CD8-positive, alpha-beta memory T cell (primary cell): ENCODE measurements at regions not wholly inside any gene's neighbourhood (a gene's known extent, or its start where the extent isn't known, plus 50 kb on each side); places are given as distances from the start of the nearest gene placed in this dataset.

Experiments
- CTCF ChIA-PET: fragments of 350-600 bp; sonication (Branson Sonifier 250); formaldehyde crosslinking; loops from one replicate; lab custom pipeline; 2021; ENCODE audit warnings: antibody characterized with exemption; lab: Charles Lee
- POLR2A ChIA-PET: fragments of 350-600 bp; sonication (Branson Sonifier 250); formaldehyde crosslinking; loops from one replicate; lab custom pipeline; 2021; ENCODE audit warnings: antibody characterized with exemption; lab: Charles Lee
- DNase-seq, 5 donors: peaks; one replicate each; pipeline versions ENCODE4 v3.0.0 to v3.0.0-alpha.2; 2020 to 2022; ENCODE audit warnings: mixed read lengths in 1 of 5
- H3K27ac ChIP-seq: one replicate; pipeline ENCODE4 v1.7.0; 2013; ENCODE audit warnings: low read depth, mild to moderate bottlenecking, low read length, moderate library complexity
- H3K27me3 ChIP-seq: 2 replicates; pipeline ENCODE4 v1.7.0; 2013; ENCODE audit warnings: low read length, mild to moderate bottlenecking; ENCODE audit not compliant: insufficient read depth, poor library complexity, severe bottlenecking
- H3K36me3 ChIP-seq: 2 replicates; pipeline ENCODE4 v1.7.0; 2013; ENCODE audit warnings: mild to moderate bottlenecking, low read length, moderate library complexity; ENCODE audit not compliant: insufficient read depth
- H3K4me1 ChIP-seq: 2 replicates; pipeline ENCODE4 v1.7.0; 2013; ENCODE audit warnings: mild to moderate bottlenecking, low read length, moderate library complexity; ENCODE audit not compliant: insufficient read depth
- H3K4me3 ChIP-seq: 2 replicates; pipeline ENCODE4 v1.7.0; 2013; ENCODE audit warnings: mild to moderate bottlenecking, low read length
- H3K9me3 ChIP-seq: 2 replicates; pipeline ENCODE4 v1.7.0; 2013; ENCODE audit warnings: mild to moderate bottlenecking, low read length
- H3K27ac Mint-ChIP-seq, 8 donors: one replicate each; pipeline ENCODE4 v1.8.0; 2020 to 2021; ENCODE audit warnings: mixed read lengths in 8 of 8, mild to moderate bottlenecking in 6 of 8, inconsistent platforms in 3 of 8, moderate library complexity in 3 of 8
- H3K27me3 Mint-ChIP-seq, 2 donors: one replicate each; pipeline ENCODE4 v1.8.0; 2020 to 2021; ENCODE audit warnings: mixed read lengths in 2 of 2, mild to moderate bottlenecking in 1 of 2, moderate library complexity in 1 of 2
- H3K36me3 Mint-ChIP-seq, 3 donors: one replicate each; pipeline ENCODE4 v1.8.0; 2020 to 2021; ENCODE audit warnings: mixed read lengths in 3 of 3, inconsistent platforms in 1 of 3, mild to moderate bottlenecking in 1 of 3
- H3K4me1 Mint-ChIP-seq, 3 donors: one replicate each; pipeline ENCODE4 v1.8.0; 2020 to 2021; ENCODE audit warnings: mixed read lengths in 3 of 3, inconsistent platforms in 1 of 3, mild to moderate bottlenecking in 1 of 3
- H3K4me3 Mint-ChIP-seq, 7 donors: one replicate each; pipeline ENCODE4 v1.8.0; 2020 to 2021; ENCODE audit warnings: mixed read lengths in 7 of 7, mild to moderate bottlenecking in 6 of 7, moderate library complexity in 4 of 7, inconsistent platforms in 2 of 7
- H3K9me3 Mint-ChIP-seq, 5 donors: one replicate each; pipeline ENCODE4 v1.8.0; 2020 to 2022; ENCODE audit warnings: mixed read lengths in 5 of 5, mild to moderate bottlenecking in 3 of 5, moderate library complexity in 2 of 5, inconsistent platforms in 1 of 5

- ChIA-PET POLR2A (no interaction called here), CTCF (no interaction called here)
- Mint-ChIP-seq H3K27ac (no peak overlapping the region), H3K4me3 (no peak overlapping the region), H3K4me1 (no peaks in the 10 kb centered on the region), H3K9me3 (peaks cover 0 to 4% (median 2%) of the 10 kb centered on the region in 5 donors), H3K27me3 (no peaks in the 10 kb centered on the region), H3K36me3 (no peaks in the 10 kb centered on the region)
- no peak for DNase-seq
- no peaks in the 10 kb centered on the region for H3K36me3 ChIP-seq
- no peaks in the 10 kb centered on the region for H3K4me1 ChIP-seq
- H3K9me3 ChIP-seq = no peaks in the 10 kb centered on the region
- H3K27ac ChIP-seq = no peak overlapping the region
- no peaks in the 10 kb centered on the region for H3K27me3 ChIP-seq
- no peak overlapping the region for H3K4me3 ChIP-seq
Observed at GRCh38 chr11:122287401-122287800, 171.4 kb upstream of the BLID start.

GRCh38 chr11:122285070-122285988, 169.3 kb upstream of the BLID start:
- ChIA-PET POLR2A (no interaction called here), CTCF (no interaction called here)
- no peaks in the 10 kb centered on the region for H3K27me3 Mint-ChIP-seq

GRCh38 chr11:122280870-122281269, 164.9 kb upstream of the BLID start:
- no peak overlapping the region for H3K27ac Mint-ChIP-seq
- no peaks in the 10 kb centered on the region for H3K27me3 Mint-ChIP-seq
- no peaks in the 10 kb centered on the region for H3K9me3 ChIP-seq
- no peaks in the 10 kb centered on the region for H3K4me1 ChIP-seq
- H3K4me3 ChIP-seq = no peak overlapping the region
- POLR2A ChIA-PET = no interaction called here
- H3K27ac ChIP-seq = no peak overlapping the region
- H3K9me3 Mint-ChIP-seq = no peaks in the 10 kb centered on the region
- CTCF ChIA-PET = no interaction called here
- DNase-seq = no peak
- H3K27me3 ChIP-seq = no peaks in the 10 kb centered on the region
- H3K36me3 ChIP-seq = no peaks in the 10 kb centered on the region
- H3K36me3 Mint-ChIP-seq = no peaks in the 10 kb centered on the region
- H3K4me1 Mint-ChIP-seq = no peaks in the 10 kb centered on the region
- H3K4me3 Mint-ChIP-seq = no peak overlapping the region

More at GRCh38 chr11:122285070-122285988, 169.3 kb upstream of the BLID start:
- Histone ChIP-seq H3K27me3 (no peaks in the 10 kb centered on the region), H3K4me3 (no peak overlapping the region), H3K36me3 (no peaks in the 10 kb centered on the region), H3K9me3 (no peaks in the 10 kb centered on the region), H3K4me1 (no peaks in the 10 kb centered on the region), H3K27ac (no peak overlapping the region)
- no peak for DNase-seq
- H3K36me3 Mint-ChIP-seq = no peaks in the 10 kb centered on the region
- H3K27ac Mint-ChIP-seq = no peak overlapping the region
- H3K4me1 Mint-ChIP-seq = no peaks in the 10 kb centered on the region
- no peak overlapping the region for H3K4me3 Mint-ChIP-seq
- peaks cover 0 to 4% (median 0%) of the 10 kb centered on the region in 5 donors for H3K9me3 Mint-ChIP-seq

- Mint-ChIP-seq H3K9me3 (no peaks in the 10 kb centered on the region), H3K36me3 (no peaks in the 10 kb centered on the region), H3K4me1 (no peaks in the 10 kb centered on the region), H3K27ac (no peak overlapping the region), H3K27me3 (no peaks in the 10 kb centered on the region), H3K4me3 (no peak overlapping the region)
- H3K36me3 ChIP-seq = no peaks in the 10 kb centered on the region
- ChIA-PET CTCF (no interaction called here), POLR2A (no interaction called here)
- H3K4me3 ChIP-seq = no peak overlapping the region
- no peak overlapping the region for H3K27ac ChIP-seq
- H3K9me3 ChIP-seq = no peaks in the 10 kb centered on the region
- H3K4me1 ChIP-seq = no peaks in the 10 kb centered on the region
- DNase-seq = no peak
- H3K27me3 ChIP-seq = no peaks in the 10 kb centered on the region
Observed at GRCh38 chr11:122279194-122279593, 163.2 kb upstream of the BLID start.

- POLR2A ChIA-PET = no interaction called here
- Histone ChIP-seq H3K27ac (no peak overlapping the region), H3K36me3 (no peaks in the 10 kb centered on the region), H3K27me3 (no peaks in the 10 kb centered on the region), H3K4me1 (no peaks in the 10 kb centered on the region), H3K9me3 (no peaks in the 10 kb centered on the region), H3K4me3 (no peak overlapping the region)
- CTCF ChIA-PET = no interaction called here
- Mint-ChIP-seq H3K36me3 (no peaks in the 10 kb centered on the region), H3K9me3 (no peaks in the 10 kb centered on the region), H3K27me3 (no peaks in the 10 kb centered on the region), H3K4me1 (no peaks in the 10 kb centered on the region), H3K4me3 (no peak overlapping the region), H3K27ac (no peak overlapping the region)
- no peak for DNase-seq
Observed at GRCh38 chr11:122277493-122277892, 161.5 kb upstream of the BLID start.

GRCh38 chr11:122276221-122276620, 160.2 kb upstream of the BLID start:
- H3K9me3 Mint-ChIP-seq = no peaks in the 10 kb centered on the region

GRCh38 chr11:122275508-122275907, 159.5 kb upstream of the BLID start:
- no peaks in the 10 kb centered on the region for H3K4me1 ChIP-seq
- no peaks in the 10 kb centered on the region for H3K36me3 ChIP-seq
- POLR2A ChIA-PET = no interaction called here
- no peaks in the 10 kb centered on the region for H3K4me1 Mint-ChIP-seq
- H3K27ac ChIP-seq = no peak overlapping the region
- H3K27me3 ChIP-seq = no peaks in the 10 kb centered on the region
- no peak overlapping the region for H3K4me3 ChIP-seq
- CTCF ChIA-PET = no interaction called here
- H3K4me3 Mint-ChIP-seq = no peak overlapping the region
- no peaks in the 10 kb centered on the region for H3K9me3 ChIP-seq
- H3K27ac Mint-ChIP-seq = no peak overlapping the region
- no peaks in the 10 kb centered on the region for H3K27me3 Mint-ChIP-seq
- no peaks in the 10 kb centered on the region for H3K36me3 Mint-ChIP-seq
- H3K9me3 Mint-ChIP-seq = no peaks in the 10 kb centered on the region
- no peak for DNase-seq

More at GRCh38 chr11:122276221-122276620, 160.2 kb upstream of the BLID start:
- Histone ChIP-seq H3K36me3 (no peaks in the 10 kb centered on the region), H3K4me3 (no peak overlapping the region), H3K27ac (no peak overlapping the region), H3K9me3 (no peaks in the 10 kb centered on the region), H3K27me3 (no peaks in the 10 kb centered on the region), H3K4me1 (no peaks in the 10 kb centered on the region)
- Mint-ChIP-seq H3K4me1 (no peaks in the 10 kb centered on the region), H3K4me3 (no peak overlapping the region), H3K36me3 (no peaks in the 10 kb centered on the region), H3K27me3 (no peaks in the 10 kb centered on the region), H3K27ac (no peak overlapping the region)
- POLR2A ChIA-PET = no interaction called here
- CTCF ChIA-PET = no interaction called here
- no peak for DNase-seq

GRCh38 chr11:122273476-122274191, 157.6 kb upstream of the BLID start:
- ChIA-PET POLR2A (no interaction called here), CTCF (no interaction called here)
- no peak overlapping the region for H3K27ac ChIP-seq
- no peaks in the 10 kb centered on the region for H3K27me3 ChIP-seq
- no peaks in the 10 kb centered on the region for H3K4me1 Mint-ChIP-seq
- no peaks in the 10 kb centered on the region for H3K36me3 ChIP-seq
- DNase-seq = no peak
- no peaks in the 10 kb centered on the region for H3K4me1 ChIP-seq
- no peaks in the 10 kb centered on the region for H3K9me3 Mint-ChIP-seq
- no peak overlapping the region for H3K4me3 ChIP-seq
- H3K27me3 Mint-ChIP-seq = no peaks in the 10 kb centered on the region
- no peaks in the 10 kb centered on the region for H3K36me3 Mint-ChIP-seq
- H3K9me3 ChIP-seq = no peaks in the 10 kb centered on the region
- H3K4me3 Mint-ChIP-seq = no peak overlapping the region
- H3K27ac Mint-ChIP-seq = no peak overlapping the region
